ENCODE measurements at regions not wholly inside any gene's neighbourhood (a gene's known extent, or its start where the extent isn't known, plus 50 kb on each side); places are given as distances from the start of the nearest gene placed in this dataset.

- H3K36me3 ChIP-seq, result no peaks in the 10 kb centered on the region
- H3K9me3 ChIP-seq, result no peaks in the 10 kb centered on the region
- intact Hi-C loops (cut with DNase I), result no loop called here
- H3K27ac ChIP-seq, result no peak overlapping the region
- H3K27me3 ChIP-seq, result no peaks in the 10 kb centered on the region
- no peak overlapping the region for H3K4me3 ChIP-seq
- no peak for DNase-seq (ENCODE audit: extremely low spot score in 2 of 2)
- no peaks in the 10 kb centered on the region for H3K4me1 ChIP-seq
- TF ChIP-seq CTCF (IDR thresholded peaks at IDR 0.05) (no peak), POLR2AphosphoS5 (IDR thresholded peaks at IDR 0.05; ENCODE audit: insufficient read depth in 1 of 2, low read depth in 1 of 2) (no peak), POLR2A (IDR thresholded peaks at IDR 0.05) (no peak)
These were observed 192.2 kb downstream of the SH2D4B start for GRCh38 chr10:80729896-80730295.

GRCh38 chr10:80730522-80730921, 192.8 kb downstream of the SH2D4B start:
- no peaks in the 10 kb centered on the region for H3K4me1 ChIP-seq
- DNase-seq (ENCODE audit: extremely low spot score in 2 of 2), result no peak
- no peak overlapping the region for H3K4me3 ChIP-seq
- intact Hi-C loops (cut with DNase I), result no loop called here
- no peaks in the 10 kb centered on the region for H3K9me3 ChIP-seq
- H3K27me3 ChIP-seq, result no peaks in the 10 kb centered on the region
- no peaks in the 10 kb centered on the region for H3K36me3 ChIP-seq
- no peak overlapping the region for H3K27ac ChIP-seq
- no peak for TF ChIP-seq POLR2A (IDR thresholded peaks at IDR 0.05)
- no peak for TF ChIP-seq POLR2AphosphoS5 (IDR thresholded peaks at IDR 0.05; ENCODE audit: insufficient read depth in 1 of 2, low read depth in 1 of 2)
- no peak for TF ChIP-seq CTCF (IDR thresholded peaks at IDR 0.05)

GRCh38 chr10:80734589-80734988, 196.9 kb downstream of the SH2D4B start:
- H3K4me3 ChIP-seq, result no peak overlapping the region
- H3K27me3 ChIP-seq, result no peaks in the 10 kb centered on the region
- no peak for DNase-seq (ENCODE audit: extremely low spot score in 2 of 2)
- no peaks in the 10 kb centered on the region for H3K36me3 ChIP-seq
- H3K27ac ChIP-seq, result no peak overlapping the region
- H3K9me3 ChIP-seq, result no peaks in the 10 kb centered on the region
- intact Hi-C loops (cut with DNase I), result no loop called here
- no peaks in the 10 kb centered on the region for H3K4me1 ChIP-seq
- TF ChIP-seq POLR2A (IDR thresholded peaks at IDR 0.05) (no peak), CTCF (IDR thresholded peaks at IDR 0.05) (no peak), POLR2AphosphoS5 (IDR thresholded peaks at IDR 0.05; ENCODE audit: insufficient read depth in 1 of 2, low read depth in 1 of 2) (no peak)

GRCh38 chr10:80737209-80737608, 199.5 kb downstream of the SH2D4B start:
- no peak for TF ChIP-seq POLR2AphosphoS5 (IDR thresholded peaks at IDR 0.05; ENCODE audit: insufficient read depth in 1 of 2, low read depth in 1 of 2)
- TF ChIP-seq CTCF (IDR thresholded peaks at IDR 0.05), result no peak
- no peak overlapping the region for H3K27ac ChIP-seq
- intact Hi-C loops (cut with DNase I), result no loop called here
- H3K27me3 ChIP-seq, result no peaks in the 10 kb centered on the region
- no peaks in the 10 kb centered on the region for H3K36me3 ChIP-seq
- H3K4me1 ChIP-seq, result no peaks in the 10 kb centered on the region
- H3K9me3 ChIP-seq, result no peaks in the 10 kb centered on the region
- no peak overlapping the region for H3K4me3 ChIP-seq
- no peak for DNase-seq (ENCODE audit: extremely low spot score in 2 of 2)

- no peak overlapping the region for H3K4me3 ChIP-seq
- intact Hi-C loops (cut with DNase I), result no loop called here
- no peak overlapping the region for H3K27ac ChIP-seq
- no peaks in the 10 kb centered on the region for H3K27me3 ChIP-seq
- no peaks in the 10 kb centered on the region for H3K4me1 ChIP-seq
- no peaks in the 10 kb centered on the region for H3K9me3 ChIP-seq
- no peak for DNase-seq (ENCODE audit: extremely low spot score in 2 of 2)
- no peaks in the 10 kb centered on the region for H3K36me3 ChIP-seq
- TF ChIP-seq CTCF (IDR thresholded peaks at IDR 0.05) (no peak), POLR2A (IDR thresholded peaks at IDR 0.05) (no peak), POLR2AphosphoS5 (IDR thresholded peaks at IDR 0.05; ENCODE audit: insufficient read depth in 1 of 2, low read depth in 1 of 2) (no peak)
These were observed 201.6 kb downstream of the SH2D4B start for GRCh38 chr10:80739328-80739727.
